ENCODE measurements at regions not wholly inside any gene's neighbourhood (a gene's known extent, or its start where the extent isn't known, plus 50 kb on each side); places are given as distances from the start of the nearest gene placed in this dataset.
A peak's percentile ranks its signal among the peaks of the same experiment; 100 is the strongest.
"Not testable (repeated sequence)": the region's sequence is repeated elsewhere in the genome, so short reads cannot be mapped to it uniquely, and the experiment has no call there.

DNA sequence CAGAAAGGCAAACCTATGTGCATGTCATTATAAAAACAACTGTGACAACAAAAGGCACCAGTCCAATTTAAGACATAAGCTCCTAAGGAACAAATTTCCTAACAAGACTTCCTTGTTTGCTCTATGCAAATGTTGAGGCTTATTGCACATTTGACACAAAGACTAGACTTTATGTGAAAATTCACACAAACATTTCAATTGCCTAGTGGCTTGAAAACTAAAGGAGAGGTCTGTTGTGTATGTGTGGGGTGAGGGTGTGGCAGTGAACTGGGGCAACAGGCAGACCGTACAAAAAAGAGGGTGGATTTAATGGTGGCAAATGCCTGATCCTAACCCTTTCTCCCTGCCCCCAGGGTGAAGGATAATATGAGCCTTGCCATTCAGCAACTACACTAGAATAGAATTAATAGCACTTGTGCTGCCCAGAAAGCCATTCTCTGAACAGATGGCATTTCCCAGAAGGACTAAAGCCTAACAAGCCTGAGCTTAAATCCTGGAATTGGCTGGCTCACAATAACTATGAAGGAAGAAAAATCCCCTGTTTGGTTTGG, 73.9 kb downstream of the GLUL start:
- H3K9me3 ChIP-seq = no peaks in the 10 kb centered on the region
- H3K27ac ChIP-seq = peak overlapping the region; percentile 12
- H3K4me3 ChIP-seq = no peak overlapping the region
- 23% methylated on average over 1 of the region's 1 CpG for WGBS
- no peak for DNase-seq (ENCODE audit: low spot score in 2 of 2)
- H3K27me3 ChIP-seq = no peaks in the 10 kb centered on the region
- TF ChIP-seq EP300 (IDR thresholded peaks at IDR 0.05) = no peak
- TF ChIP-seq POLR2A (IDR thresholded peaks at IDR 0.05) = no peak
- TF ChIP-seq POLR2AphosphoS5 (IDR thresholded peaks at IDR 0.05) = no peak
- TF ChIP-seq, protein P1, sequence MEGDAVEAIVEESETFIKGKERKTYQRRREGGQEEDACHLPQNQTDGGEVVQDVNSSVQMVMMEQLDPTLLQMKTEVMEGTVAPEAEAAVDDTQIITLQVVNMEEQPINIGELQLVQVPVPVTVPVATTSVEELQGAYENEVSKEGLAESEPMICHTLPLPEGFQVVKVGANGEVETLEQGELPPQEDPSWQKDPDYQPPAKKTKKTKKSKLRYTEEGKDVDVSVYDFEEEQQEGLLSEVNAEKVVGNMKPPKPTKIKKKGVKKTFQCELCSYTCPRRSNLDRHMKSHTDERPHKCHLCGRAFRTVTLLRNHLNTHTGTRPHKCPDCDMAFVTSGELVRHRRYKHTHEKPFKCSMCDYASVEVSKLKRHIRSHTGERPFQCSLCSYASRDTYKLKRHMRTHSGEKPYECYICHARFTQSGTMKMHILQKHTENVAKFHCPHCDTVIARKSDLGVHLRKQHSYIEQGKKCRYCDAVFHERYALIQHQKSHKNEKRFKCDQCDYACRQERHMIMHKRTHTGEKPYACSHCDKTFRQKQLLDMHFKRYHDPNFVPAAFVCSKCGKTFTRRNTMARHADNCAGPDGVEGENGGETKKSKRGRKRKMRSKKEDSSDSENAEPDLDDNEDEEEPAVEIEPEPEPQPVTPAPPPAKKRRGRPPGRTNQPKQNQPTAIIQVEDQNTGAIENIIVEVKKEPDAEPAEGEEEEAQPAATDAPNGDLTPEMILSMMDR (IDR thresholded peaks at IDR 0.05) = no peak
- peaks cover 26% of the 10 kb centered on the region for H3K4me1 ChIP-seq
- no peaks in the 10 kb centered on the region for H3K36me3 ChIP-seq

DNA sequence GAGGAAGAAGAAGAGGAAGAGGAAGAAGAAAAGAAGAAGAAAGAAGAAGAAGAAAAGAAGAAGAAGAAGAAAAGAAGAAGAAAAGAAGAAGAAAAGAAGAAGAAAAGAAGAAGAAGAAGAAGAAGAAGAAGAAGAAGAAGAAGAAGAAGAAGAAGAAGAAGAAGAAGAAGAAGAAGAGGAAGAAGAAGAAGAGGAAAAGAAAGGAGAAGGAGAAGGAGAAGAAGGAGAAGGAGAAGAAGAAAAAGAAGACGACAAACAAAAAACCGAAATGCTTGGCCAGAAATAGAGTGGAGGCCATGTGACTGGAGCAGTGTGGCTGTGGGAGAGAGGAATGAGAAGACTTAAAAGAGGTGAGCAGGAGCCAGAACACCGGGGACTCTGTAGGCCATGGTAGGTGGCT, 75.1 kb downstream of the GLUL start:
- WGBS = 90% methylated on average over 3 of the region's 3 CpGs
- DNase-seq (ENCODE audit: low spot score in 2 of 2); H3K9me3 ChIP-seq; H3K4me3 ChIP-seq; H3K36me3 ChIP-seq; H3K27ac ChIP-seq; H3K27me3 ChIP-seq: not testable (repeated sequence)
- H3K4me1 ChIP-seq = peaks cover 26% of the 10 kb centered on the region

DNA sequence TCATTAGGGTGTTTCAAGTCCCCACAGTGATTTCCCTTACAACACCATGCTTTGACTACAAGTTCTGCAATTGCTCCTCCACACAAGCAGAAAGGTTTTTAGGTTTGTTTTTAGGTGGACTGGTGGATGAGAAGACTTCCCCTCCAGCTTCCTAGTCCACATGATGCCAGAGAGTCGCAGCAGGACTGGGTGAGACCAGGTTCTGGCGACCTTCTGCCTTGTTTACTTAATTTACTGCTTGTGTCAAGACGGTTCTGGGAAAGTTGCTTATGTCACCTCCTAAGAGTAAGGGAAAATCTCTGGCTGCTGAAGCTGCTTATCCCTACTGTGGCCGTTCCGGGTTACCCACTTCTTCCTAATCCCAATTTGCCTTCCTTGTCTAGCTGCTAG, 76.4 kb downstream of the GLUL start:
- WGBS = 38% methylated on average over 5 of the region's 5 CpGs
- H3K36me3 ChIP-seq = no peaks in the 10 kb centered on the region
- no peaks in the 10 kb centered on the region for H3K9me3 ChIP-seq
- H3K4me1 ChIP-seq = peaks cover 26% of the 10 kb centered on the region
- H3K27ac ChIP-seq = no peak overlapping the region
- no peaks in the 10 kb centered on the region for H3K27me3 ChIP-seq
- TF ChIP-seq POLR2A (IDR thresholded peaks at IDR 0.05) = no peak
- no peak for TF ChIP-seq EP300 (IDR thresholded peaks at IDR 0.05)
- no peak for TF ChIP-seq POLR2AphosphoS5 (IDR thresholded peaks at IDR 0.05)
- TF ChIP-seq, protein P1 (IDR thresholded peaks at IDR 0.05) = no peak
- no peak overlapping the region for H3K4me3 ChIP-seq
- DNase-seq (ENCODE audit: low spot score in 2 of 2) = no peak

DNA sequence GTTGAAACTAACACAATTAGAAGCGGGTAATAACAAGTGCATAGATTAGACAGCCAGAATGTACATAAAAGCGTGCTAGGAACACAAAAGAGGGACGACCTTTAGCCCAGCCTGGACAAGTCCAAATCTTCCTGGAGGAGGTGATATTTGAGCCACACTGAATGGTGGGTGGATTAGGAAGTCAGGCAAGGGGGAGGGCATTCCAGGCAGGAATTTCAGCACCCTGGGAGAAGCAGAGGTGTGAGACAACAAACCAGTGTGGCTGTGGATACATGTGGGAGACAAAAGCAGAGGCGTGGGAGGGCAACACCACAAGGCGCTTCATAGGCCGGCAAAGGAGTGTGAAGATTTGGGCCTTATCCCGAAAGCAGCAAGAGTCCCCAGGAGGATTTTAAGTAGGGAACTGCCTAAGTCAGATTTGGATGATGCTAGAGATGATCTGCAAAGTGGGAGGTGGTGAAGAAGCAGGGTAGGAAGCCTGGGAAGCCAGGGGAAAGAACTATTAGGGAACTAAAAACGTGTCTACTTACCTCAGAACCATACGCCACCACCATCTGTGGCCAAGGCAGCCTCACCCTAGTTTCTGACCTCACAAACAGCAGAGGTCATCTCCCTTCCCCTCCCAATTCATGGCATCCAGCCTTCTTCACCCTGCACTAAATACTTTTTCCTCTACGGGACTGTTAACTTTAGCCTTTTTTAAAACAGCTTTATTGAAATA, 81.8 kb downstream of the GLUL start:
- no peaks in the 10 kb centered on the region for H3K27me3 ChIP-seq
- no peak overlapping the region for H3K4me3 ChIP-seq
- TF ChIP-seq POLR2A (IDR thresholded peaks at IDR 0.05) = no peak
- TF ChIP-seq, protein P1 (IDR thresholded peaks at IDR 0.05) = no peak
- no peak for TF ChIP-seq POLR2AphosphoS5 (IDR thresholded peaks at IDR 0.05)
- no peak for TF ChIP-seq EP300 (IDR thresholded peaks at IDR 0.05)
- peaks cover 2% of the 10 kb centered on the region for H3K4me1 ChIP-seq
- WGBS = 80% methylated on average over 10 of the region's 10 CpGs
- H3K9me3 ChIP-seq = no peaks in the 10 kb centered on the region
- H3K27ac ChIP-seq = no peak overlapping the region
- DNase-seq (ENCODE audit: low spot score in 2 of 2) = no peak
- no peaks in the 10 kb centered on the region for H3K36me3 ChIP-seq

DNA sequence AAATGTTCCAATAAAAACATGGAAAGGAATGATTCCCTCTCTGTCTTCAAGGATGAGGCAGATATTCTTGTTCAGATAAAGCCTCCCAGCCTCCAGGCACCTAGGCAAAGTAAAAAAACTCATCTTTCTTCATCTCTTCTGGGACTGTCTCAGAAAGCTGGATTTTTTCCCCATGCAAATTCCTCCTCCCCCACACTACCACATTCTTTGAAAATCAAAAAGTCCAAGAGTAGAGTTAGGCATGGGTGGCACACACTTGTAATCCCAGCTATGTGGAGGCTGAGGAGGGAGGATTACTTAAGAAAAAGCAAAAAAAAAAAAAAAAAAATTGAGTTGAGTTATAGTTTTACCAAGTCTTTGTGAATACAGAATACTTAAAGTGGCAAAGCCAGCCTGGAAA, 82.8 kb downstream of the GLUL start:
- no peaks in the 10 kb centered on the region for H3K9me3 ChIP-seq
- DNase-seq (ENCODE audit: low spot score in 2 of 2) = no peak
- no peaks in the 10 kb centered on the region for H3K36me3 ChIP-seq
- no peak overlapping the region for H3K27ac ChIP-seq
- H3K4me3 ChIP-seq = no peak overlapping the region
- H3K4me1 ChIP-seq = peaks cover 10% of the 10 kb centered on the region
- TF ChIP-seq POLR2A (IDR thresholded peaks at IDR 0.05) = no peak
- no peak for TF ChIP-seq POLR2AphosphoS5 (IDR thresholded peaks at IDR 0.05)
- TF ChIP-seq, protein P1 (IDR thresholded peaks at IDR 0.05) = no peak
- no peak for TF ChIP-seq EP300 (IDR thresholded peaks at IDR 0.05)
- no peaks in the 10 kb centered on the region for H3K27me3 ChIP-seq

DNA sequence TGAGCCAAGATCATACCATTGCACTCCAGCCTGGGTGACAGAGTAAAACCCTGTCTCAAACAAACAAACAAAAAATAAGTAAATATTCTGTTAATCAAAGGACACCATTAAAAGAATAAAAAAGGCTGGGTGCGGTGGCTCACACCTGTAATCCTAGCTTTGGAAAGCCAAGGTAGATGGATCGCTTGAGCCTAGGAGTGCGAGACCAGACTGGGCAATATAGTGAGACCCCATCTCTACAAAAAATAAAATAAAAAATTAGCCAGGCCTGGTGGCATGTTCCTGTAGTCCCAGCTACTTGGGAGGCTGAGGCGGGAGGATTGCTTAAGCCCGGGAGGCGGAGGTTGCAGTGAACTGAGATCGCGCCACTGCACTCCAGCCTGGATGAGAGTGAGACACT, 84.1 kb downstream of the GLUL start:
- WGBS = 94% methylated on average over 8 of the region's 8 CpGs
- not testable (repeated sequence) for DNase-seq (ENCODE audit: low spot score in 2 of 2)

More for the DNA sequence above, 84.1 kb downstream of the GLUL start:
- not testable (repeated sequence) for H3K36me3 ChIP-seq, H3K27ac ChIP-seq, H3K9me3 ChIP-seq, H3K27me3 ChIP-seq, H3K4me3 ChIP-seq
- peaks cover 12% of the 10 kb centered on the region for H3K4me1 ChIP-seq
